ENCODE measurements at regions not wholly inside any gene's neighbourhood (a gene's known extent, or its start where the extent isn't known, plus 50 kb on each side); places are given as distances from the start of the nearest gene placed in this dataset.
"Not testable (repeated sequence)": the region's sequence is repeated elsewhere in the genome, so short reads cannot be mapped to it uniquely, and the experiment has no call there.

DNA sequence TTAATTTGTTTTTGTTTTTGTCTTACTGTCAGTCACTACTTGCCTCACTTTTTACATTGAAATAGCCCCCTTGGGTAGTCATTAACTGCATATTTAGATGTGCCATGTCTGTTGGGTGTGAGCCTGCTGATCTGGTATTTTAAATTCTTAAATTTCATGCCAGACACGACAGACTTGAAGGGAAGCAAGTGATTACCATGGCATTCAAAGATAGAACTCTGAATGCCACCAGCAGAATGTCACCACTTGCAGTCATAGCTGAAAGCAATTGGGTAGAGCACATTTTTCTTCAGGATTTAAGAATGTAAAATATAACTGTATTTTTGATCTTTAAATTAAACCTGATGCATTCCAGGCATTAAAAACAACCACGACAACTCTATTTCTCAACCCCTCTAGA is 396.5 kb upstream of the ATP10A start:
- DNase-seq, result no peak

GRCh38 chr15:26244782-26245181 is 381.7 kb upstream of the ATP10A start:
- not testable (repeated sequence) for DNase-seq

DNA sequence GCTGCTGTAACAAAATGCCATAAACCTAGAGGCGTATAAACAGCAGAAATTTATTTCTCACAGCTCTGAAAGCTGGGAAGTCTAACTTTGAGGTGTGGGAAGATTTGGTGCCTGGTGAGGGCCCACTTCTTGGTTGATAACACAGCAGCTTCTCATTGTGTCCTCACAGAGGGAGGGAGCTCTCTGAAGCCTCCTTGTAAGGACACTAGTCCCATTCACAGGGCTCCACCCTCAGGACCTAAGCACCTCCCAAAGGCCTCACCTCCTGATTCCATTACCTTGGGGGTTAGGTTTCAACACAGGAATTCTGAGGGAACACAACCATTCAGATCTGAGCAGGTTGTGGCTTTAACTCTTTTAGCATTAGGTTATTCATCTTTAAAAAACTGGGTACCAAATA is 380.3 kb upstream of the ATP10A start:
- DNase-seq, result no peak

DNA sequence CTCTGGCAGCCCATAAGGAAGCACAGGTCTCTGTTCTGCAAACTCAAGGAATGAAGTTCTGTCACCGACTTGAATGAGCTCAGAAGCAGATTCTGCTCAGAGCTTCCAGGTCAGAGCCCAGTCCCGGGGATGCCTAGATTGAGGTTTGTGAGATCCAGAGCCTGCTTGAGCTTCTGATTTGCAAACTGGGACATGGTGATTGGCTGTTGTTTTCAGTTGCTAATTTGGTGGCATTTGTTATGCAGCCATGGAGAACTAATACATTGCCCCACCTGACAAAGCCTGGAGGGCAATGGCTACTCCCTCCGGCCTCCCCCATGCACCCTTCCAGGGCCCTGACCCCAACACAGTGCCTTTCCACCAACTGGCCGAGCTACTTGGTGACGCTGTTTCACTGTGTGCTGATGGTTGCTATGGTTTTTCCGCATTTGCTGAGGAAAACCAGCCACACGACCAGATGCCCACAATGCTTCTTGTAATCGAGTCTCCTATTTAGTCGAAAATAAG is 379.5 kb upstream of the ATP10A start:
- DNase-seq, result no peak

DNA sequence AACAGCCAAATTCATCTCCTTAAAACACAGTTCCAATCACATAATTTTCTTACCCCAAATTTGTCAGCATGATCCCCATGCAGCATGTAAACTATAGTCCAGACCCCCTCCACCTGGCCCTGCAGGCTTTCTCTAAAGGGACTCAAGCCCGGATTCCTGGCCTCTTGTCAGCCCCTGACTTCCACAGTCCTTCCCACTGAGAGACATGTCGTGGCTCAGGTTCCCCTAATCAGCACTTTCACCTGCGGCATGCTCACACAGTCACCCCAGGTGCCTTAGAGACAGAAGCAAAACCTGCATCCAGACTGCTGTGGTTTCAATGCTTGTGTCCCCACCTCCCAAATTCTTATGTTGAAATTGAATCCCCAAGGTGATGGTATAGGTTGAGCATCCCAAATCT is 372.7 kb upstream of the ATP10A start:
- no peak for DNase-seq

- DNase-seq, result peak; percentile 21
These were observed 372.0 kb upstream of the ATP10A start for GRCh38 chr15:26234976-26235767.

DNA sequence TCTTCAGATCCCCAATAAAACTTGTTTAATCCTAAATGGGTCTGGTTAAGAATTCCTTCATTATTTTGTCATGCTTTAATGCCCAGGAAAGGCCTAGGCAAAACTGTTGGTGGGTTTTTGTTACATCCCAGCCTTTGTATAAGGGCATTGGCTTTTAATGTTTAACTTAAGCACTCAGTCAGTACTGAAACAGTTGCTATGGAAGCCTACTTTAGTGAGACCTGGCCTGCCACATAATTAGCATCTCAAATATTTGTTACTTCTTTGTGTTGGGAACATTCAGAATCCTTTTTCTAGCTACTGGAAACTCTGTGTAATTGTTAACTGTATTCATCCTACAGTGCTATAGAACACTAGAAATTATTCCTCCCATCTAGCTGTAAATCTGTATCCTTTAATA is 369.6 kb upstream of the ATP10A start:
- no peak for DNase-seq

DNA sequence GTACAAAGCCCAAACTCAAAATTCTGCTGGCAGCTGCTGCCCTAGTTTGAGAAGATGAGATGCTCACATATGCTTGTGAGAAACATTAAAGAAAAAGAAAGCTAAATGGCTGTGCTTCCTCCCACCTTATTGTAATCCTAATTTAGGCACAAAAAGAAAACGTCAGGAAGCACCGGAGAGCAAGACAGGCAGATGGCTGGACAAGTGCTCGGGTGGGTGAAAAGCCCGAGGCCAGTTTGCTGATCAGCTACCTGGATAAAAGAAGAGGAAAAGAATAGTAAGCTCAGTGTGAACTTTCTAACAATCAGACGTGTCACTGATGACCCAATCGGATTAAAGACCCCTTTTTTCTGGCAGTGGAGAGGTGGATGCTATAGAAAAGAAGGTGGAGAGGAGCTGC is 368.0 kb upstream of the ATP10A start:
- DNase-seq, result no peak

GRCh38 chr15:26224266-26224665 is 361.1 kb upstream of the ATP10A start:
- DNase-seq, result no peak

GRCh38 chr15:26223720-26224119 is 360.6 kb upstream of the ATP10A start:
- no peak for DNase-seq

DNA sequence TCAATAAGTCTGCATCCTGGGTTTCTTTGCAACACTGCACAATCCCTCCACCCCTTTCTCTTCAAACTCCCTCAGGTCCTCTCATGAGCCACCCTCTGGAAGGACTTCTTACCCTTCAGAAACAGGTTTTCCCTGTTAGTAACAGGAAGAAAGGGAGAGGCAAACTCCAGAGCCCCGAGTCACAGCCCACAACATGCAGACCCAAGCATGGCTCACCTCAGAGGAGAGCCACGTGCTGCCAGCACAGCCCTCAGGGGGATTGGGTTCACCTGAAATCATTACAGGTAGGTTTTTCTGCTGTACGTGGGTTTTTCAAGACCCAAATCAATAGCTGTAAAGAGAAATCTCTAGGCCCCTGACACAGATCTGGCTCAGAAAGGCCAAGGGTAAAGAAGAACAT is 359.7 kb upstream of the ATP10A start:
- no peak for DNase-seq

DNA sequence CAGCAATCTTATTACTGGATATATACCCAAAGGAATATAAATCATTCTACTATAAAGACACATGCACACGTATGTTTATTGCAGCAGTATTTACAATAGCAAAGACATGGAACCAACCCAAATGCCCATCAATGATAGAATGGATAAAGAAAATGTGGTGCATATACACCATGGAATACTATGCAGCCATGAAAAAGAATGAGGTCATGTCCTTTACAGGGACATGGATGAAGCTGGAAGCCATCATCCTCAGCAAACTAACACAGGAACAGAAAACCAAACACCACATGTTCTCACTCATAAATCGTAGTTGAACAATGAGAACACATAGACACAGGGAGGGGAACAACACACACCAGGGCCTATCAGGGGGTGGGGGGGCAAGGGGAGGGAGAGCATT is 353.9 kb upstream of the ATP10A start:
- not testable (repeated sequence) for DNase-seq

DNA sequence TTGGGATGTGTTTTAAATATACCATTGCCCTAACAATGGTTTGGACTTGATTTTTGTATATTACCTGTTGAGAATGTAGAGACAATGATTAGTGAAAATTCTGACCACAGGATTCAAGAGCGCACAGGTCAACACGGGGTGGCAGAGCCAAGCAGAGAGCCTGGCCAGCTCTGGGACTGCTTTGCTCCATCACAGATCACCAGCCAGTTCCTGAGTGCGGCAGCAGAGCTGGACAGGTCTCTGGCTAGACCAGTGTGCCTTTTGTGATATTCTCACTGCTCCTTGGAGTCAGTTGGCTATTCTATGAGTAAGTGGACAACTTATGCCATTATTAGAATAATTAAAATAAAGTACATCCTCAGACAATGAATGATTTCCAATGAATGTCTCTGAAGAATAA is 351.2 kb upstream of the ATP10A start:
- DNase-seq, result no peak

- no peak for DNase-seq
These were observed 350.3 kb upstream of the ATP10A start for GRCh38 chr15:26213427-26213826.

DNA sequence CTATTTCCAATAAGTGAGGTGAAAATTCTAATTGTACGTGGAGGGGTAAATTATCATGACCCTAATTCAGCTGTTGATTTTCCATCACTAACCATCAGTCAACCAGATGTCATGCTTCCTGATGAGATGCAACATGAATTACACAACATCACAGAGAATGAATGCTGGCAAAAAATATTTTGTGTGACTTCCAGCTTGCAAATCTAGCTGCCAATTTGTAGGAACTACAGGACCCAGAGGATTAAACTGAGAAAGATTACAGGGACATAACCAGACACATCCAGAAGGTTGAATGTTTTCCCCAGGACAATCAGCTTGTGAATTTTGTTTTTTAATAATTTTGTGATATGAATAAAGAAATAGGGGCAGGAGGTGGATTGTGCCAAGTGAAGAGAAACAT is 349.0 kb upstream of the ATP10A start:
- DNase-seq, result no peak

DNA sequence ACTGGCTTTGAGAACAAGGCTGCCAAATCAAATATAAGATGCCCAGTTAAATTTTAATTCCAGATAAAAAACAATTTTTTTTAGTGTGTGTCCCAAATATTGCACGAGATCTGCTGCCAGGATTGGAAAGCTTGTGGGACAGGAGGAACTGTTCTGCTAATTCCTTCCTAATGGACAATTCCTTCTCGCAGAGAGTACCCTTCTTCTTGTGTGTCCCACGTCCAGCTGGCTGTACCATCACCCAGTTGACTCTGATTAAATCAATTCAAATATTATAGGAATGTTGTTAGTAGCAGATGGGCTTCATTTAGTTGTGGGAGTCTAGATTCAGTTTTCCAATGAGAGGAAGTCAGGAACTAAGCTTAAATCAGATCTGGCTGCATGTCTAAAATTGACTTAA is 347.9 kb upstream of the ATP10A start:
- DNase-seq, result no peak

GRCh38 chr15:26201177-26201858 is 338.2 kb upstream of the ATP10A start:
- DNase-seq, result no peak

DNA sequence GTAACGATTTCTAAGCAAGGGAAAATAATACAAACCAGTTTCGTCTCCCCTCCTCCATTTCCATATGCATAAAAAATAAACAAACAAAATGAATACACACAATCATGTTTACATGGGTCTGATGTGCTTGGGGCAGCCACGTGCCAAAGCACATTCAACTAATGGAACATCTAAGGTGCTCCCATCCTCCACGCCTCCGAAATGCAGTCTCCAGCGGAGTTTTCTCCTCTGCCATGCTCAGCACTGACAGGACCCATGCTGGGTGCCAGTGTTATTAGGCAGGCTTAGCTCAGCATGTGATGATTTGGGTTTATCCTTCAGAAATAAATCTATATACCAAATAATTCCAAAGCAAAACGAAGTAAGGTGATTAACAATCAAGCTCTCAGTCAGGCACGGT is 337.3 kb upstream of the ATP10A start:
- no peak for DNase-seq

- no peak for DNase-seq
These were observed 334.6 kb upstream of the ATP10A start for GRCh38 chr15:26197719-26198118.

GRCh38 chr15:26197060-26197459 is 333.9 kb upstream of the ATP10A start:
- no peak for DNase-seq

DNA sequence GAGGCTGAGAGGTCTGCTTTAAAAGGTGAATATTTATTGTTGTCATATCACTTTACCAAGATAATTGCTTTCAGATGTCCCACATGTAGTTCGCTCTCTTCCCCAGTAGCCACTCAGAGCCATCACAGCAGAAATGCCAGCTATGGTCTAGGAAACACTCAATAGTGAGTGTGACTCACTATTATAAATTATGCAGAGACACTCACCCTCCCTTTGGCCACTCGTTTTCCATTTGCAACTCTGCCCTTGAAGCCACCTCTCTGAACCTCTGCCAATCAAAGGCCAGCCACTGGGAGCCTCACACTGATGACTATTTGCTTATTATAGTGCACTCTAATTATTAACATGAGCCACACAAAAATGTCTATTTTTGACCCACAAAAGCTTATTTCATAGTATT is 328.1 kb upstream of the ATP10A start:
- DNase-seq, result no peak

DNA sequence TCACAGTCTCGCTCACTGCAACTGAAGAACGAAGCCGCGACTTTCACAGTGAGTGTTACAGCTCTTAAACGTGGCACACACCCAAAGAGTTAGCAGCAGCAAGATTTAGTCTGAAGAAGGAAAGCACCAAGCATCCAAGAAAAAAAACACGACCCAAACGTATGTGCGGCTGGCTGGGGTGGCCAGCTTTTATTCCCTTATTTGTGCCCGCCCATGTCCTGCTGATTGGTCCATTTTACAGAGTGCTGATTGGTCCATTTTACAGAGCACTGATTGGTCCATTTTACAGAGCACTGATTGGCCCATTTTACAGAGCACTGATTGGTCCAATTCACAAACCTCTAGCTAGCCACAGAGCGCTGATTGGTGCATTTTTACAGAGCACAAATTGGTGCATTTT is 323.0 kb upstream of the ATP10A start:
- not testable (repeated sequence) for DNase-seq

- DNase-seq, result no peak
These were observed 319.3 kb upstream of the ATP10A start for GRCh38 chr15:26182441-26182840.

DNA sequence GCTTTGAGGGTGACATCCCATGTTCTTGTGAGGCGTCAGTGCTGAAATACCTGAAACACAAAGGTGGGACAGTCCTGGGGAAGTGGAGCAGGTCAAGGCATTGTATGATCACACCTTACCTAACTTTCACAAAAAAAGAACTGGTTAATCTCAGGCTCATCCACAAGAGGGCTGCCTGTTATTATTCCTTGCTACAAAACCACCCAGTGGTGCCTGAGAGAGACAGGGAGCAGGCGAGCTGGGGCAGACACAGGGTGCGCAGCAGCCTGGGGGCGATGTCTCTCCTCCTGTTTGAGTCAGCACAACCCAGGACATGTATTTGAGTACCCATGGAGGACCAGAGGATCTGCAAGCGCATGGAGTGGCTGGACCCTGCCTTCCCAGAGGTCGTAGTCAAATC is 316.8 kb upstream of the ATP10A start:
- peak; percentile 23 for DNase-seq
